DMS53 treated with DMSO at 0.1 percent for 48 hours (cell line): ENCODE measurements at regions not wholly inside any gene's neighbourhood (a gene's known extent, or its start where the extent isn't known, plus 50 kb on each side); places are given as distances from the start of the nearest gene placed in this dataset.
"Not testable (repeated sequence)": the region's sequence is repeated elsewhere in the genome, so short reads cannot be mapped to it uniquely, and the experiment has no call there.

ENCODE experiments used
- DNase-seq: peaks from one replicate; lab custom pipeline; 2025; ENCODE audit not compliant: unreplicated experiment; lab: John Stamatoyannopoulos, UW

- DNase-seq, result no peak
Measured at GRCh38 chr2:53058526-53058925, 709.1 kb upstream of the CHAC2 start.

DNA sequence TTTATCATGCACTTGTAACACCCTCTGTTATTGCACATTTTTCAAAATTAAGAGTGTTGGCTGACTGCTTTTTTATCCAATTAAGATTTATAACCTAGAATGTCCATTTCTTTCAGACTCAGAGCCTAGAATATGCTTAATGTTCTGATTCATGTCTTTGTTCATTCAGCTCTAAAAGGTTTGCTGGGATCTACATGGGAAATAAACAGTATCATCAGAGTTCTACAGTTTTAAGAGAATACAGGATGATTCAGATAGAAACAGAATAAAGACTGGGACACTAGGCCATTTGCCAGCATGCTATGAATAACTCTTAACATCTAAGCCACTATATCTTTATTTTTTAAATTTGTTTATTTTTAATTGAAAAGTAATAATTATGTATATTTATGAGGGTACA is 713.7 kb upstream of the CHAC2 start:
- DNase-seq, result no peak

- peak; percentile 37 for DNase-seq
Measured at GRCh38 chr2:53051157-53051556, 716.4 kb upstream of the CHAC2 start.

GRCh38 chr2:53040536-53041229 is 726.9 kb upstream of the CHAC2 start:
- DNase-seq, result no peak

- DNase-seq, result no peak
Measured at GRCh38 chr2:53036196-53036595, 731.4 kb upstream of the CHAC2 start.

DNA sequence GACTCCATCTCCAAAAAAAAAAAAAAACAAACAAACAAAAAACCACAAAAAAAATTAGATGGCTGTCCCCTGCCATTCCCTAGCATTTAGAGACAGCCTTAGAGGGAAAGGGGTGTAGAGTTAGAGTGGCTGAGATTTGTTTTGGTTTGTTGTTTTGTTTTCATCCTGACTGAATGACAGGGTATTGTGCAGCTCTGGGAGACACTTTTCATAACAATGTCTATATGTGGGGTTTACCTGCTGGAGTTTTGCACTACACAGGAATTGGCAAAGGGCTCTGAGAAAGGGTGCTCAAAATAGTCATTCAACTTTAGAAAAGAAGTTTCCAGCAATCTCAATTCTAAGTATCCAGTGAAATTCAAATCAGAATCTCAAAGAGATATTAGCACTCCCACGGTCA is 732.5 kb upstream of the CHAC2 start:
- no peak for DNase-seq

- no peak for DNase-seq
Measured at GRCh38 chr2:53033411-53033810, 734.2 kb upstream of the CHAC2 start.

GRCh38 chr2:53028746-53029423 is 738.7 kb upstream of the CHAC2 start:
- no peak for DNase-seq

DNA sequence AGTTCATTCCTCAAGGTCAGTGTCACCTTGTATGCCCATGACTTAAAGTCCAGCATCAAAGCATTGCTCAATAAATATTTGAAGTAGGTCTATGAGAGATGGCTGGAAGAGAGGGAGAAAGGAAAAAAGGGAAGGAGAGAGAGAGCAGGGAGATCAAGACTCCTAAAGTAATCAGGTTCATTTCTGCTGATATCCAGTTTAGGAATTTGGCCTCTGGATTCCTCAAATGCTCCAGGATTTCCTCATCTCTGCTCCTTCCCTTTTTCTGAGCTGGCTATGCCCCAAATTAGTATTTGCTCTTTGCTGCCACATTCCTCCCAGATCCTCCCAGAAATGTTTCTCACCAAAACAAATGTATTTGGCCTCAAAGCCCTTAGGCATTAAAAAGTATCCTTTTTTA is 739.4 kb upstream of the CHAC2 start:
- DNase-seq, result no peak

DNA sequence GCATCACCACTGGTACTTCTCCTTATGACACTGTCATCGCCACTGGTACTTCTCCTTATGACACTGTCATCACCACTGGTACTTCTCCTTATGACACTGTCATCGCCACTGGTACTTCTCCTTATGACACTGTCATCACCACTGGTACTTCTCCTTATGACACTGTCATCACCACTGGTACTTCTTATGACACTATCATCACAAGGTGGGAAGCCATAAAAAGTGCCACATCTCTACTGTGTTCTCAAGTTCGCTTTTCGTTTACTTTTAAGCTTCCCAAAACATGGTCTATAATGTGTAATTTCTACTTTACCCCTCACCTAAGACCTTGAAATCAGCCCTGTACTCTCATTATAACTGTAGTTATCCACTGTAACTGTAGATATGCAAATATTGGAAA is 745.4 kb upstream of the CHAC2 start:
- DNase-seq, result not testable (repeated sequence)

GRCh38 chr2:53021828-53022227 is 745.8 kb upstream of the CHAC2 start:
- DNase-seq, result no peak

DNA sequence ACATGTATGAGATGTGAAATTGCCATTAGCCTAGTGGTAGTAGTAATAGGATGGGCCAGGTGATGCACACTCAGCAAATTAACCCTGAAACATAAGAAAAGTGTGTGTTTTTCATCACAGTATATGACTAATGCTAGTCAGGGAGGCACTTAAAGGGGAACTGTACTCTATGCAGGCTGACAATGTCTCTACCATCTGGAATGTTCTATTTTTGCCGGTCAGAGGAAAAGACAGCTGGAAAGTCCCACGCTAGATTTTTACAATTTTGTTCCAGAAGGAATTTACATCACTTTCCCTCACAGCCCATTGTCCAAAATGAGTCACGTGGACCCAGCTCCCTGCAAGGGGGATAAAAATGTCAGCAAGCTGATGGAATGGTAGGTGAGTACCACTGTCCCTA is 746.3 kb upstream of the CHAC2 start:
- DNase-seq, result peak; percentile 3

- peak; percentile 8 for DNase-seq
Measured at GRCh38 chr2:53018825-53019425, 748.7 kb upstream of the CHAC2 start.

GRCh38 chr2:53006980-53007379 is 760.6 kb upstream of the CHAC2 start:
- peak; percentile 10 for DNase-seq

DNA sequence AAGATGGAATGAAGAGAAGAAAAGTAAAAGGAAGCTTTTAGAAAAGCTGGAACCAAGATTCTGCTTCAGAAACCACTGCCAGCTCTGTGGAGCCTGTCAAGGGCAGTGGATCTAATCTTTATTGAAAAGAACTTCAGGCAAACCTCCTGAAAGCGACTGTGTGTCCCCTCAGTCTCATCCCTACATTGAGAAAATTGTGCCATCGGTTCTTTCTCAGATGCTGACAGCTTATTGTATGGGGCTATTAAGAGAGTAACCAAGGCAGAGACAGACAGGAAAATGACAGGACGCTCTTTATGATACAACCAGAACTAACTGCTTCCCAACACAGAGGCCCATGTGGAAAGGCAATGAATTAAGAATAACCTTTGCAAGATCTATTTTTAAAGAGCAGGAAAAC is 763.2 kb upstream of the CHAC2 start:
- no peak for DNase-seq

- DNase-seq, result no peak
Measured at GRCh38 chr2:52995424-52995823, 772.2 kb upstream of the CHAC2 start.

GRCh38 chr2:52976143-52976949 is 791.3 kb upstream of the CHAC2 start:
- DNase-seq, result no peak

DNA sequence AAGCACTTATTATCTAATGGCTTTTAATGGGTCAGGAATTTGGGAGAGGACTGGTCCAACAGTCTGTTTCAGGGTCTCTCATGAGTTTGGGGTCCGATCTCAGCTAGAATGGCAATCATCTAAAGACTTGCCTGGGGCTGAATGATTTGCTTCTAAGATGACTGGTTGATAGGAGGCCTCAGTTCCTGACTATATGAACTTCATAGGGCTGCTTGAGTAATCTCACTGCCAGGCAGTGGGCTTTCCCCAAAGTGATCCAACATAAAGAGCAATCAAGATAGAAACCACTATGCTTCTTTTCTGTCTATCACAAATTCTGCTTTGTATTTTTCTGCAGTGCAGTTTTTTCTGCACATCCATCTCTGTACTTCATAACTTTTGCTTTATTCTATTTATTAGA is 793.5 kb upstream of the CHAC2 start:
- DNase-seq, result no peak

GRCh38 chr2:52970642-52971041 is 797.0 kb upstream of the CHAC2 start:
- DNase-seq, result no peak

- no peak for DNase-seq
Measured at GRCh38 chr2:52968043-52968442, 799.6 kb upstream of the CHAC2 start.

DNA sequence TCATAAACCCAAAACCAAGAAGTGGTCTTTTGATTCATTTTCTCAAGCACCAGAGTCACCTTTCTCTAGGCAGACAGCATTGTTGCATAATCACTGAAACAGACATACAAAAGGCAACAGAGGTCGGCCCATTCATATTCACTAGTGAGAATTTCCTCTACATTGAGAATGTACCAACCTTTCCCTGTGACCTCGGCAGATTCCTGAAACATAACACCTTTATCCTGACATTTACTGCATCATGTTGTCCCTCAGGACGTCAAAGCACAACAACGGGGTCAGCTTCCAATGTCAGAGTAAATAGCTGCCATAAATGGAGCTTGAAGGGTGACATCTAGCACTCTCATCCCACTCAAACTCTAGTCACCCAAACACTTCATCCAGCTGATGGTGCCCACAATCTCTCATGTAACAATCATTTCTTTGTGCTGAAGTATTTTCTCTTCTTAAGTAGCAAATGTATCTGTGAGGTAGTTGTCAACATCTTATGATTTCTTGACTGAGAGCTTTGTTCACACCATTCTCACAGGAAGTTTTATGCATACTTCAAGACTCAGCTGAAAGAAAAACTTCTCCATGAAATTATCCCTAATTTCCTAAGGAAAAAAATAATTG is 802.6 kb upstream of the CHAC2 start:
- no peak for DNase-seq
